ENCODE measurements at regions not wholly inside any gene's neighbourhood (a gene's known extent, or its start where the extent isn't known, plus 50 kb on each side); places are given as distances from the start of the nearest gene placed in this dataset.

- H3K4me3 ChIP-seq, result no peak overlapping the region
- no peak overlapping the region for H3K27ac ChIP-seq
- 45 to 73% (median 55%) methylated on average over 4 of the region's 4 CpGs for WGBS, 5 donors
- intact Hi-C loops (cut with DNase I; ENCODE audit: low total_unique reads), result no loop called here
- no peak for DNase-seq
- H3K36me3 ChIP-seq, result no peaks in the 10 kb centered on the region
- no peaks in the 10 kb centered on the region for H3K27me3 ChIP-seq (replicated peaks in 1 of 7)
- H3K9me3 ChIP-seq, result no peaks in the 10 kb centered on the region
- no peaks in the 10 kb centered on the region for H3K4me1 ChIP-seq
- no peak for TF ChIP-seq POLR2AphosphoS5 (IDR thresholded peaks at IDR 0.05)
- TF ChIP-seq CTCF (IDR thresholded peaks at IDR 0.05 in 8 of 11, conservative IDR thresholded peaks at IDR 0.05 in 3 of 11), result no peak
- no peak for TF ChIP-seq POLR2A (IDR thresholded peaks at IDR 0.05)
These were observed 756.9 kb downstream of the FAT4 start for GRCh38 chr4:126071346-126072333.

GRCh38 chr4:126081336-126081735, 766.6 kb downstream of the FAT4 start:
- H3K36me3 ChIP-seq, result no peaks in the 10 kb centered on the region
- WGBS, 5 donors, result 91 to 96% (median 95%) methylated on average over 3 of the region's 3 CpGs
- H3K4me3 ChIP-seq, result no peak overlapping the region
- no peak for DNase-seq
- H3K9me3 ChIP-seq, result peaks cover 0 to 6% (median 0%) of the 10 kb centered on the region in 8 donors
- no peaks in the 10 kb centered on the region for H3K27me3 ChIP-seq (replicated peaks in 1 of 7)
- TF ChIP-seq POLR2A (IDR thresholded peaks at IDR 0.05), result no peak
- intact Hi-C loops (cut with DNase I; ENCODE audit: low total_unique reads), result no loop called here
- H3K27ac ChIP-seq, result no peak overlapping the region
- H3K4me1 ChIP-seq, result no peaks in the 10 kb centered on the region

- DNase-seq, result no peak
- Histone ChIP-seq H3K27ac (no peak overlapping the region), H3K36me3 (no peaks in the 10 kb centered on the region), H3K9me3 (peaks cover 0 to 6% (median 0%) of the 10 kb centered on the region in 8 donors), H3K4me3 (no peak overlapping the region), H3K4me1 (no peaks in the 10 kb centered on the region), H3K27me3 (replicated peaks in 1 of 7) (no peaks in the 10 kb centered on the region)
- intact Hi-C loops (cut with DNase I; ENCODE audit: low total_unique reads), result no loop called here
- no peak for TF ChIP-seq CTCF (IDR thresholded peaks at IDR 0.05 in 8 of 11, conservative IDR thresholded peaks at IDR 0.05 in 3 of 11)
- TF ChIP-seq POLR2A (IDR thresholded peaks at IDR 0.05), result no peak
- no peak for TF ChIP-seq POLR2AphosphoS5 (IDR thresholded peaks at IDR 0.05)
- WGBS, 5 donors, result 84 to 92% (median 86%) methylated on average over 2 of the region's 2 CpGs
These were observed 771.3 kb downstream of the FAT4 start for GRCh38 chr4:126086041-126086440.

GRCh38 chr4:126087101-126087500, 772.3 kb downstream of the FAT4 start:
- Histone ChIP-seq H3K4me1 (no peaks in the 10 kb centered on the region), H3K9me3 (peaks cover 0 to 6% (median 0%) of the 10 kb centered on the region in 8 donors), H3K27me3 (replicated peaks in 1 of 7) (no peaks in the 10 kb centered on the region), H3K4me3 (no peak overlapping the region), H3K27ac (no peak overlapping the region), H3K36me3 (no peaks in the 10 kb centered on the region)
- DNase-seq, result no peak
- TF ChIP-seq POLR2A (IDR thresholded peaks at IDR 0.05) (no peak), POLR2AphosphoS5 (IDR thresholded peaks at IDR 0.05) (no peak), CTCF (IDR thresholded peaks at IDR 0.05 in 8 of 11, conservative IDR thresholded peaks at IDR 0.05 in 3 of 11) (no peak)
- intact Hi-C loops (cut with DNase I; ENCODE audit: low total_unique reads), result no loop called here

All from spleen (tissue), 11 donors.